DND-41 (cell line): ENCODE measurements at regions not wholly inside any gene's neighbourhood (a gene's known extent, or its start where the extent isn't known, plus 50 kb on each side); places are given as distances from the start of the nearest gene placed in this dataset.

Source experiments
- EZH2 ChIP-seq: IDR thresholded peaks from 3 replicates; pipeline ENCODE4 v1.6.1; 2012; ENCODE audit warnings: borderline replicate concordance, low read depth, mild to moderate bottlenecking, moderate library complexity, low read length, inconsistent platforms; ENCODE audit not compliant: severe bottlenecking
- TF ChIP-seq, protein P1 (sequence below): IDR thresholded peaks from 2 replicates; pipeline ENCODE4 v1.5.1; 2012; ENCODE audit warnings: borderline replicate concordance, low read length, moderate library complexity, mild to moderate bottlenecking; ENCODE audit not compliant: poor library complexity, severe bottlenecking; ENCODE audit errors: extremely low read depth

GRCh38 chr6:14865531-14866100 lies 380.3 kb upstream of the JARID2 start:
- TF ChIP-seq, protein P1, sequence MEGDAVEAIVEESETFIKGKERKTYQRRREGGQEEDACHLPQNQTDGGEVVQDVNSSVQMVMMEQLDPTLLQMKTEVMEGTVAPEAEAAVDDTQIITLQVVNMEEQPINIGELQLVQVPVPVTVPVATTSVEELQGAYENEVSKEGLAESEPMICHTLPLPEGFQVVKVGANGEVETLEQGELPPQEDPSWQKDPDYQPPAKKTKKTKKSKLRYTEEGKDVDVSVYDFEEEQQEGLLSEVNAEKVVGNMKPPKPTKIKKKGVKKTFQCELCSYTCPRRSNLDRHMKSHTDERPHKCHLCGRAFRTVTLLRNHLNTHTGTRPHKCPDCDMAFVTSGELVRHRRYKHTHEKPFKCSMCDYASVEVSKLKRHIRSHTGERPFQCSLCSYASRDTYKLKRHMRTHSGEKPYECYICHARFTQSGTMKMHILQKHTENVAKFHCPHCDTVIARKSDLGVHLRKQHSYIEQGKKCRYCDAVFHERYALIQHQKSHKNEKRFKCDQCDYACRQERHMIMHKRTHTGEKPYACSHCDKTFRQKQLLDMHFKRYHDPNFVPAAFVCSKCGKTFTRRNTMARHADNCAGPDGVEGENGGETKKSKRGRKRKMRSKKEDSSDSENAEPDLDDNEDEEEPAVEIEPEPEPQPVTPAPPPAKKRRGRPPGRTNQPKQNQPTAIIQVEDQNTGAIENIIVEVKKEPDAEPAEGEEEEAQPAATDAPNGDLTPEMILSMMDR, result no peak
- no peak for TF ChIP-seq EZH2
